ENCODE measurements at regions not wholly inside any gene's neighbourhood (a gene's known extent, or its start where the extent isn't known, plus 50 kb on each side); places are given as distances from the start of the nearest gene placed in this dataset.
"Not testable (repeated sequence)": the region's sequence is repeated elsewhere in the genome, so short reads cannot be mapped to it uniquely, and the experiment has no call there.

- Histone ChIP-seq H3K36me3 (ENCODE audit: control insufficient read depth in 3 of 3, insufficient read depth in 3 of 3, low read length in 3 of 3) (no peaks in the 10 kb centered on the region), H3K9ac (ENCODE audit: low read depth in 1 of 3, low read length in 3 of 3) (no peak overlapping the region), H3K27ac (ENCODE audit: low read depth, low read length) (no peak overlapping the region), H3K27me3 (ENCODE audit: control insufficient read depth in 3 of 3, insufficient read depth in 3 of 3, low read length in 3 of 3) (no peaks in the 10 kb centered on the region), H3K4me1 (ENCODE audit: control insufficient read depth in 3 of 3, insufficient read depth in 3 of 3, low read length in 3 of 3) (no peaks in the 10 kb centered on the region), H3K4me3 (ENCODE audit: low read length in 3 of 3) (no peak overlapping the region), H3K9me3 (ENCODE audit: control insufficient read depth in 3 of 3, low read length in 3 of 3) (no peaks in the 10 kb centered on the region)
Observed at GRCh38 chrX:25442499-25442898, 426.7 kb upstream of the ARX start.

- Histone ChIP-seq H3K9ac (ENCODE audit: low read depth in 1 of 3, low read length in 3 of 3) (no peak overlapping the region), H3K4me1 (ENCODE audit: control insufficient read depth in 3 of 3, insufficient read depth in 3 of 3, low read length in 3 of 3) (no peaks in the 10 kb centered on the region), H3K27me3 (ENCODE audit: control insufficient read depth in 3 of 3, insufficient read depth in 3 of 3, low read length in 3 of 3) (no peaks in the 10 kb centered on the region), H3K27ac (ENCODE audit: low read depth, low read length) (no peak overlapping the region), H3K36me3 (ENCODE audit: control insufficient read depth in 3 of 3, insufficient read depth in 3 of 3, low read length in 3 of 3) (no peaks in the 10 kb centered on the region), H3K4me3 (ENCODE audit: low read length in 3 of 3) (no peak overlapping the region), H3K9me3 (ENCODE audit: control insufficient read depth in 3 of 3, low read length in 3 of 3) (no peaks in the 10 kb centered on the region)
Observed at GRCh38 chrX:25433307-25433706, 417.5 kb upstream of the ARX start.

- no peak overlapping the region for H3K4me3 ChIP-seq (ENCODE audit: low read length in 3 of 3)
- no peaks in the 10 kb centered on the region for H3K36me3 ChIP-seq (ENCODE audit: control insufficient read depth in 3 of 3, insufficient read depth in 3 of 3, low read length in 3 of 3)
- no peak overlapping the region for H3K27ac ChIP-seq (ENCODE audit: low read depth, low read length)
Observed at GRCh38 chrX:25432396-25432795, 416.6 kb upstream of the ARX start.

GRCh38 chrX:25427873-25428555 is 412.2 kb upstream of the ARX start:
- no peak overlapping the region for H3K9ac ChIP-seq (ENCODE audit: low read depth in 1 of 3, low read length in 3 of 3)
- no peaks in the 10 kb centered on the region for H3K4me1 ChIP-seq (ENCODE audit: control insufficient read depth in 3 of 3, insufficient read depth in 3 of 3, low read length in 3 of 3)
- H3K4me3 ChIP-seq (ENCODE audit: low read length in 3 of 3), result no peak overlapping the region
- no peaks in the 10 kb centered on the region for H3K36me3 ChIP-seq (ENCODE audit: control insufficient read depth in 3 of 3, insufficient read depth in 3 of 3, low read length in 3 of 3)
- no peak overlapping the region for H3K27ac ChIP-seq (ENCODE audit: low read depth, low read length)
- H3K9me3 ChIP-seq (ENCODE audit: control insufficient read depth in 3 of 3, low read length in 3 of 3), result no peaks in the 10 kb centered on the region
- H3K27me3 ChIP-seq (ENCODE audit: control insufficient read depth in 3 of 3, insufficient read depth in 3 of 3, low read length in 3 of 3), result no peaks in the 10 kb centered on the region

More at GRCh38 chrX:25432396-25432795, 416.6 kb upstream of the ARX start:
- Histone ChIP-seq H3K9ac (ENCODE audit: low read depth in 1 of 3, low read length in 3 of 3) (no peak overlapping the region), H3K27me3 (ENCODE audit: control insufficient read depth in 3 of 3, insufficient read depth in 3 of 3, low read length in 3 of 3) (no peaks in the 10 kb centered on the region), H3K9me3 (ENCODE audit: control insufficient read depth in 3 of 3, low read length in 3 of 3) (no peaks in the 10 kb centered on the region), H3K4me1 (ENCODE audit: control insufficient read depth in 3 of 3, insufficient read depth in 3 of 3, low read length in 3 of 3) (no peaks in the 10 kb centered on the region)

- not testable (repeated sequence) for H3K9ac ChIP-seq (ENCODE audit: low read depth in 1 of 3, low read length in 3 of 3); H3K4me3 ChIP-seq (ENCODE audit: low read length in 3 of 3); H3K27ac ChIP-seq (ENCODE audit: low read depth, low read length); H3K4me1 ChIP-seq (ENCODE audit: control insufficient read depth in 3 of 3, insufficient read depth in 3 of 3, low read length in 3 of 3); H3K9me3 ChIP-seq (ENCODE audit: control insufficient read depth in 3 of 3, low read length in 3 of 3); H3K27me3 ChIP-seq (ENCODE audit: control insufficient read depth in 3 of 3, insufficient read depth in 3 of 3, low read length in 3 of 3); H3K36me3 ChIP-seq (ENCODE audit: control insufficient read depth in 3 of 3, insufficient read depth in 3 of 3, low read length in 3 of 3)
Observed at GRCh38 chrX:25404163-25404562, 388.4 kb upstream of the ARX start.

- no peak overlapping the region for H3K4me3 ChIP-seq (ENCODE audit: low read length in 3 of 3)
- no peaks in the 10 kb centered on the region for H3K4me1 ChIP-seq (ENCODE audit: control insufficient read depth in 3 of 3, insufficient read depth in 3 of 3, low read length in 3 of 3)
- H3K36me3 ChIP-seq (ENCODE audit: control insufficient read depth in 3 of 3, insufficient read depth in 3 of 3, low read length in 3 of 3), result no peaks in the 10 kb centered on the region
- no peaks in the 10 kb centered on the region for H3K27me3 ChIP-seq (ENCODE audit: control insufficient read depth in 3 of 3, insufficient read depth in 3 of 3, low read length in 3 of 3)
- H3K9ac ChIP-seq (ENCODE audit: low read depth in 1 of 3, low read length in 3 of 3), result no peak overlapping the region
- H3K27ac ChIP-seq (ENCODE audit: low read depth, low read length), result no peak overlapping the region
- no peaks in the 10 kb centered on the region for H3K9me3 ChIP-seq (ENCODE audit: control insufficient read depth in 3 of 3, low read length in 3 of 3)
Observed at GRCh38 chrX:25389266-25389665, 373.5 kb upstream of the ARX start.

DNA sequence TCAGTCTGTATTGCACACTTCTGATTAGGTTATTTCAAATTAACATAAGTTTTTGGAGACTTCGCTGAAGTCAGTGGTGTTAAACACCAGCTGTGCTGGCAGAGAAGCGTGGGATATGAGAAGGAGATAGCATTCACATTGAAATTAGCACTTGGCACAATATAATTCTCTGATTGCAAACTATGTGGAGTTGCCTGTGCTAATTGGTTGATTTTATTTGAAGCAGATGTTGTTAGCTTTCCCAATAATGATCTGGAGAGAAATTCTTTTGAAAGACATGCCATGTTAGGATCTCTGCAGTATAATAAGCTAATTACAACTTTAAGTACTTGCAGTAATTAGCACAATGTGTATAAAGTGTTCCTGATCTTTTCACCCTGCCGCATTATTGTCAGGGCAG is 367.4 kb upstream of the ARX start:
- no peak overlapping the region for H3K4me3 ChIP-seq (ENCODE audit: low read length in 3 of 3)
- H3K9me3 ChIP-seq (ENCODE audit: control insufficient read depth in 3 of 3, low read length in 3 of 3), result no peaks in the 10 kb centered on the region
- no peak overlapping the region for H3K9ac ChIP-seq (ENCODE audit: low read depth in 1 of 3, low read length in 3 of 3)
- no peak overlapping the region for H3K27ac ChIP-seq (ENCODE audit: low read depth, low read length)
- H3K36me3 ChIP-seq (ENCODE audit: control insufficient read depth in 3 of 3, insufficient read depth in 3 of 3, low read length in 3 of 3), result no peaks in the 10 kb centered on the region
- H3K4me1 ChIP-seq (ENCODE audit: control insufficient read depth in 3 of 3, insufficient read depth in 3 of 3, low read length in 3 of 3), result no peaks in the 10 kb centered on the region
- H3K27me3 ChIP-seq (ENCODE audit: control insufficient read depth in 3 of 3, insufficient read depth in 3 of 3, low read length in 3 of 3), result no peaks in the 10 kb centered on the region

DNA sequence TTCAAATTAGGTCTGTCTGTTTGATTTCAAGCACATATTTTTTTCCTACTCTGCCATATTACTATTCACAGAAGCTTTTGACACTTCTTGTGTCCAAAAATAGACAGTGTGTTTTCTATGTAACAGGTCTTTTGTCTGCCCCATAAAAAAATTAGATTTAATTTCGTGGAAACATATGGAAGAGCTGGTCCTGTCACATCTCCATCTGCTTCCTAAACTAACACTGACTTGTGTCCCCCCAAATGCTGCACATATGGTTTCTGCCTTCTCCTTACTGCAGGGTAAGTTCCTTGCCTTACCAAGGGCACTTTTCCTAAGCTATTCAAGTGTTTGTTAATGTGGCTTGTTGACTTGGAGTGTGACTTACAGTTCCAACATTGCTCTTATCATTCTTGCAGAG is 340.7 kb upstream of the ARX start:
- H3K27me3 ChIP-seq (ENCODE audit: control insufficient read depth in 3 of 3, insufficient read depth in 3 of 3, low read length in 3 of 3), result no peaks in the 10 kb centered on the region
- no peak overlapping the region for H3K27ac ChIP-seq (ENCODE audit: low read depth, low read length)
- no peaks in the 10 kb centered on the region for H3K36me3 ChIP-seq (ENCODE audit: control insufficient read depth in 3 of 3, insufficient read depth in 3 of 3, low read length in 3 of 3)
- no peak overlapping the region for H3K9ac ChIP-seq (ENCODE audit: low read depth in 1 of 3, low read length in 3 of 3)
- no peaks in the 10 kb centered on the region for H3K9me3 ChIP-seq (ENCODE audit: control insufficient read depth in 3 of 3, low read length in 3 of 3)
- no peaks in the 10 kb centered on the region for H3K4me1 ChIP-seq (ENCODE audit: control insufficient read depth in 3 of 3, insufficient read depth in 3 of 3, low read length in 3 of 3)
- H3K4me3 ChIP-seq (ENCODE audit: low read length in 3 of 3), result no peak overlapping the region

DNA sequence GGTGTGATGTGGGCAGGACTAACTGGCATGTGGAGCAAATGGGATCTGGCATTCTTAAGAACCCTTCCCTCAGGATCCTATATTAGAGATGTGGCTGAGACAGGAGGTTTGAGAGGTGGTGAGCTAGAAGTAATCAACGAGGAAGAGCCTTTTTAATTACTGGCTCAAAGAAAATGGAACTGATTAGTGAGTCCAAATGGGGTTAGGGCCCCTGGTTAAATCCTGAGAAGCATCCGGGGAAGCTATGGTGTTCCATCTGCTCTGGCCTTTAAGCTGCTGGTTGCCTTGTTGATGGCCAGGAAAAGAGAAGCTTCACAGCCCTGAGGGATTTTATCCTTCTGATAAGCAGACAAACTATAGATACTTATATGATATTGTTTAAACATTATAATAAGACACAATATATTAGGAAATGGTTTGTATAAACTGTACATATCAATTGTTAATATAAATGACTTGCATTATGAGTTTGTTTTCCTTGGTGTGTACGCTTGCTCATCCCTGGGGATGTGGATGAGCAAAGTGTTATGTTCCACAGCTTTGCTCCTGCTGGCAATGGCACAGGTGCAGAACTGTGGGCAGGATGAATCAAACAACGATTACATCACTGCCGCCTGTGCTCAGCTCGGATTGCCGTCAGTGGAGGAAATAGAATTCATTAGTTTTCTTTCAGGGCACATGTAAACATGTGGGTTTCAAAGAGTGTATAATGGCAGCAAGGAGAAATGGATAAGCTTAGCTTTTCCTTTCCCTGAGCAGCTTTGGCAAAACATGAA is 328.6 kb upstream of the ARX start:
- no peaks in the 10 kb centered on the region for H3K9me3 ChIP-seq (ENCODE audit: control insufficient read depth in 3 of 3, low read length in 3 of 3)
- no peaks in the 10 kb centered on the region for H3K4me1 ChIP-seq (ENCODE audit: control insufficient read depth in 3 of 3, insufficient read depth in 3 of 3, low read length in 3 of 3)
- no peak overlapping the region for H3K27ac ChIP-seq (ENCODE audit: low read depth, low read length)
- no peaks in the 10 kb centered on the region for H3K27me3 ChIP-seq (ENCODE audit: control insufficient read depth in 3 of 3, insufficient read depth in 3 of 3, low read length in 3 of 3)
- H3K36me3 ChIP-seq (ENCODE audit: control insufficient read depth in 3 of 3, insufficient read depth in 3 of 3, low read length in 3 of 3), result no peaks in the 10 kb centered on the region
- H3K9ac ChIP-seq (ENCODE audit: low read depth in 1 of 3, low read length in 3 of 3), result no peak overlapping the region
- H3K4me3 ChIP-seq (ENCODE audit: low read length in 3 of 3), result no peak overlapping the region

DNA sequence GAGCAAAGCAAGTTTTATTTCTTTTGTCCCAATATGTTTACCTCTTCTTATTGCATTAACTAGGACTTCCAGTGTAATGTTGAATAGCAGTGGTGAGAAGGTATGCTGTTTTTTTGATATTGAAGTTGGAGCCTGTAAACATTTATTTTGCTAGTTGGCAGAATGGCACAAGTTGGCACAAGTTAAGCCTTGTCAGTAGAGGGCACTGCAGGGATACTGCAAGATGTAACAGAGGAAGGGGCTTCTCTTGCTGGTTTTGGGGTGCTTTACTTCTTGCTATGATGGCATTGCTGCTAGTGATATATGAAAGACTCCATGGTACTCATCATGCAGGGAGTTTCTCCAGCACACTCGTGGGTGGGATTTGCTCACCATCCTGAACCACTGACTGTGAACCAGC is 327.3 kb upstream of the ARX start:
- Histone ChIP-seq H3K9me3 (ENCODE audit: control insufficient read depth in 3 of 3, low read length in 3 of 3) (peaks cover 0 to 3% (median 0%) of the 10 kb centered on the region in 3 donors), H3K27me3 (ENCODE audit: control insufficient read depth in 3 of 3, insufficient read depth in 3 of 3, low read length in 3 of 3) (no peaks in the 10 kb centered on the region), H3K9ac (ENCODE audit: low read depth in 1 of 3, low read length in 3 of 3) (no peak overlapping the region), H3K27ac (ENCODE audit: low read depth, low read length) (no peak overlapping the region), H3K36me3 (ENCODE audit: control insufficient read depth in 3 of 3, insufficient read depth in 3 of 3, low read length in 3 of 3) (no peaks in the 10 kb centered on the region), H3K4me3 (ENCODE audit: low read length in 3 of 3) (no peak overlapping the region), H3K4me1 (ENCODE audit: control insufficient read depth in 3 of 3, insufficient read depth in 3 of 3, low read length in 3 of 3) (no peaks in the 10 kb centered on the region)

All from skeletal muscle tissue (tissue), 3 donors.